Putamen (tissue), 1 donor: ENCODE measurements at regions not wholly inside any gene's neighbourhood (a gene's known extent, or its start where the extent isn't known, plus 50 kb on each side); places are given as distances from the start of the nearest gene placed in this dataset.
"Not testable (repeated sequence)": the region's sequence is repeated elsewhere in the genome, so short reads cannot be mapped to it uniquely, and the experiment has no call there.

ENCODE experiments used
- DNase-seq: peaks from one replicate; pipeline ENCODE4 v3.0.0-alpha.2; 2016; ENCODE audit warnings: low spot score

GRCh38 chr6:16039892-16040627, 88.8 kb upstream of the MYLIP start:
- not testable (repeated sequence) for DNase-seq

- DNase-seq = no peak
These were observed 89.9 kb upstream of the MYLIP start for GRCh38 chr6:16038938-16039337.

- no peak for DNase-seq
These were observed 93.3 kb upstream of the MYLIP start for GRCh38 chr6:16035488-16036080.

DNA sequence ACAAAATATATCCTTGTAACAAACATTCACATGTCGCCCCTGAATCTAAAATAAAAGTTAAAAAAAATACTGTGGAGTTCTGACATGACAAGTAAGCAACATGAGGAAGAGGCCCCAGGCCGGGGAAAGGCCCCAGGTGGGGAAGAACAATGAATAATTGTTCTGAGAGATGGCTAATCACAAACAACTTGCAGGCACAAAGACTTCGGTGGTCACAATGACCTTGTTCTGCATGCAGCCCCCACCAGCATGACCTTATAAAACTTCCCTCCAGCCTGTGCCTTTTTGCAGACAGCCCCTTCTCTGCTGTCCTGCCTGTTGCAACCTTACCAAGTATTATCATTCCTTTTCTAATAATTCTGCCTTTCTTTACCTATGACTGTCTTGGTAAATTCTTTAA, 95.7 kb upstream of the MYLIP start:
- DNase-seq = no peak

GRCh38 chr6:16031278-16031981, 97.5 kb upstream of the MYLIP start:
- DNase-seq = no peak

DNA sequence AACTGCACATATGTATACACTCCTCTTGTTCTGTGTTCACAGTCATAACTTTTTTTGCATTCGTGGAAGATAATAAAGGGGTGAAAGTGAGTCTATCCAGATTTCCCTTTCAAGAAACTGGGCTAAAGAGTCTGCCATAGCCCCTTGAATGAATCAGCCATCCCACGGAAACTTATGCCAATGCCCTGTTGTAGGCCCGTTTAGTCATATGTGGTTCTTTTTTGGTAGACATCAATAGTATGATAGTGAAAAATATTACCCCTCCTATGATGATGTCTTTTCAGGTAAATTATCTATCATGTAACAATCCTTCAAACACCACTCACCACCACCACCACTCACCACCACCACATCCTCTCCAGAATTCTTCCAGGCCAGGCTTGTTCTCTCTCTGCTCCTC, 99.9 kb upstream of the MYLIP start:
- DNase-seq = no peak

DNA sequence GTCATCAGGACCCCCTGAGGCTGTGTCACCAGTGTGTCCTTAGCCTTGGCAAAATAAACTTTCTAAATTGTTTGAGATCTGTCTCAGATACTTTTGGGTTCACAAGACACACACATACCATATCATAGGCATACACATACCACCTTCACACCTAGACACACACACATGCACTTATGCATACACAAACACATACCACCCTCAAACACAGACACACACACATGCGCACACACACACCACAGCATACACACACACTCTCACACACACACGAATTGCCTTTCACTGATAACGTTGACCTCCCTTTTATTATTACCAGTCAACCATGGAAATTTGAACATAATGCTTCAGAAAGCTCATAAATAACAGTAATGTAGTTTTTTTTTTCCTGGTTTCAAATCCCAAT, 108.6 kb upstream of the MYLIP start:
- DNase-seq = no peak

- no peak for DNase-seq
These were observed 109.4 kb upstream of the MYLIP start for GRCh38 chr6:16019462-16019861.

GRCh38 chr6:16018626-16019025, 110.3 kb upstream of the MYLIP start:
- no peak for DNase-seq

DNA sequence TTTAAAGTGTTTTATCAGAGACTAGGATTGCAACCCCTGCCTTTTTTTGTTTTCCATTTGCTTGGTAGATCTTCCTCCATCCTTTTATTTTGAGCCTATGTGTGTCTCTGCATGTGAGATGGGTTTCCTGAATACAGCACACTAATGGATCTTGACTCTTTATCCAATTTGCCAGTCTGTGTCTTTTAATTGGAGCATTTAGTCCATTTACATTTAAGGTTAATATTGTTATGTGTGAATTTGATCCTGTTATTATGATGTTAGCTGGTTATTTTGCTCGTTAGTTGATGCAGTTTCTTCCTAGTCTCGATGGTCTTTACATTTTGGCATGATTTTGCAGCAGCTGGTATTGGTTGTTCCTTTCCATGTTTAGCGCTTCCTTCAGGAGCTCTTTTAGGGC, 114.6 kb upstream of the MYLIP start:
- DNase-seq = not testable (repeated sequence)

DNA sequence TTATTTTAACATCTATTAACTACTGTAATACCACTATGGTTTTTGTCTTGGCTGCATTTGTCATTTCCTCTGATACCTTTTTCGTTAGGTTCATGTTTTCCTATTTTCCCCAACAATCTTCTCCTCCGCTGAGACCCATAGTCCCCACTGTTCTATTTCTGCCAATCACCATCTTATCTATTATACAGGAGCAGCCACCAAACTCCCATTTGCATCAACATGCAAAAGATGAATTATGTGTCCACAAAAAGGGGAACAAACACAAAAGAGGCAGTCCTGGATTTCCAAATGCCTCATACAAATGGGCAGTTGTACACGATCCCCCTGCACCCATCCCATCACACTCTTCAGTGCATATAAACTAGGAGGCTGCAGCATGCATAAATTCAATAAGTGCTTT, 121.7 kb upstream of the MYLIP start:
- DNase-seq = no peak

DNA sequence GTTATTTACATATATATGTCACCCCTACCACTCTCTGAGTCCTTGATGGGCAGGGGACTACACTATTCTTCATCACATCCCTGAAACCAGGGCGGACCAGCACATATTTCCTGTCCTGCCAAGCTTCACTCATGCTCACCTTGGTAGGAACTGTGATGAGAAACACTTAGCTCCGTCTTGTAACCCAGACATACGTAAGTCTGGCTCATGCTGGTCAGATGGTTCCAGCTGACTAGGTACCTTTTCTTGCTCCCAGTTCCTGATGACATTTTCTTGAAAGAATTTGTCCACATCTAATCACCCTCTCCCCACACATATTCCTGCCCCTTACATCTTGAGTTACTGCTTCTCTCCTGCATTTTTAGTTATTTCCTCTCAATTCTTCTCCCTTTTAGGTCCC, 122.2 kb upstream of the MYLIP start:
- DNase-seq = no peak

DNA sequence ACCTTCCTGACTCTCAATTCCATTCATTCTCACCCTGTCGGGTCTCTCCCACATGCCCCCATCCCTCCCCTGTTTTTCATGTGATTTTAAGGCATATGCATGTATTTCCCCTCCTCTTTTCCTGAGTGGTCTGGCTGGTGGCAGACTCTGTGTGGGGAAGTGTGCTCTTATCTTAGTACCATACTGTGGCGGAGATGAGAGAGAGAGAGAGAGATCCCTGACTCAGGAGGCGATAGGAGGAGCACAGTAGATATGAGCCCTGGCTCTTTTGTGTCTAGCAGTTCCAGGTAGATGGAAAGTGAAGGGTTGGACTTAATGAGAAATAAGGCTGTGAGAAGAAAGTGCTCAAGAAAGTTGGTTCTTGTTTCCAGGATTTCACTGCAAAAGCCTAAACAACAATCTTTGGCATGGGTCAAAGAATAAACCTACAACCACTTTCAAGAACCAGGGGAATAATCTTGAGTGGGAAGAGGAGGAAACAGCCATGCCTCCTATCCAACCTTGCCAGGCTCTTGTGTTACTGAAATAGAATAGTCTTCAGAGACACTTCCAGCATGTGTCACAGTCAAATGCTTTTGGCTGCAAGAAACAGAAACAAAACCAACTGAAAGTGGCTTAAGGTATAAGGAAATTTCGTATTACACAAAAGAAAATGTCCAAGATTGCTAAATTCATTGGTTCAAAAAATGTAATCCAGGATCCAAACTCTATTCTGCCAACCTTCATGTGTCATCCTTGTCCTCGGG, 123.8 kb upstream of the MYLIP start:
- DNase-seq = no peak

- no peak for DNase-seq
These were observed 125.7 kb upstream of the MYLIP start for GRCh38 chr6:16003197-16003491.

- no peak for DNase-seq
These were observed 126.3 kb upstream of the MYLIP start for GRCh38 chr6:16002332-16003196.

- DNase-seq = no peak
These were observed 127.7 kb upstream of the MYLIP start for GRCh38 chr6:16001158-16001557.

DNA sequence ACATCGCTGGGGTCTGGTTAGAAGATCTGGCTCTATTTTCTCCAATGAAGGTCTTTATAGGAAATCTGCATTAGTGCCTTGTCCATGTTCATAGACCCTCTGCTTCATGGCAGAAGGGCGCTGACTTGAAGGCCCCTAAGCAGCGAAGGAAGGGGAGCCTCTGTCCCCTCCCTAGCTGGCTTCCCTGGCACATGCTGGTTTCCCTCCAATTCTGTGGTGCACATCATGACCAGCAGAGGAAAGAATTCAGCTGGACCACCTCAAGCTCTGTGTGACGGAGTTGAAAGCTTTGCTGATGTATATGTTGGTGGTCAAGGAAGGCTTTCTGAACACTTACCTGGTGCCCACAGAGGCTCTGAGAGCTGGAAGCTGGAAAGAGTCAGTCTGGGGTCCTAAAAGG, 129.7 kb upstream of the MYLIP start:
- no peak for DNase-seq

GRCh38 chr6:15997586-15998388, 131.1 kb upstream of the MYLIP start:
- DNase-seq = no peak

- DNase-seq = no peak
These were observed 132.9 kb upstream of the MYLIP start for GRCh38 chr6:15996030-15996429.

DNA sequence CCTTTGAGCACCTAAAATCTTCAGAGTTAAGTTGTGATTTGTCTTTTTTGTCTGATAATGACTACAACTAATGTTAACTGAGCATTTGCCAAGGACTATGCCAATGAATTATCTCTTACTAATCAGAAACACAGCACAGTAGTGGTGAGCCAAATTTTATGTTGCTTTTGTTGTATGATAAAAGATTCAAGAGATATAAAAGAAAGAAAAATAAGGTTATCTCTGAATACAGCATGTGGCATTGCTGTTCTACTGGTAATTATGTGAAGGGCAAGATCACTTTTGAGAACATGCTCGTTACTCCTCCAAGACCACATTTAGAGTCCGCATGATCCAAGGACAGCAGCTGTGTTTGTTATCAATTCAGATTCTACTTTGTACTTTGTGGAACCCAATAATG, 133.4 kb upstream of the MYLIP start:
- no peak for DNase-seq

- DNase-seq = no peak
These were observed 133.9 kb upstream of the MYLIP start for GRCh38 chr6:15994814-15995459.
